CD4-positive, alpha-beta memory T cell (primary cell): ENCODE measurements at regions not wholly inside any gene's neighbourhood (a gene's known extent, or its start where the extent isn't known, plus 50 kb on each side); places are given as distances from the start of the nearest gene placed in this dataset.
A peak's percentile ranks its signal among the peaks of the same experiment; 100 is the strongest.

Experiments used
- CTCF ChIA-PET: fragments of 350-600 bp; sonication (Branson Sonifier 250); formaldehyde crosslinking; loops from one replicate; lab custom pipeline; 2021; ENCODE audit warnings: inconsistent platforms; ENCODE audit not compliant: partially characterized antibody; lab: Charles Lee
- POLR2A ChIA-PET: fragments of 350-600 bp; sonication (Branson Sonifier 250); formaldehyde crosslinking; loops from one replicate; lab custom pipeline; 2021; ENCODE audit not compliant: partially characterized antibody; lab: Charles Lee
- DNase-seq, 5 donors: peaks; one replicate each; pipeline versions ENCODE4 v3.0.0 to v3.0.0-alpha.2; 2020 to 2022; ENCODE audit warnings: mixed read lengths in 1 of 5
- H3K27ac ChIP-seq: one replicate; pipeline ENCODE4 v1.7.0; 2013; ENCODE audit warnings: low read depth, low read length
- H3K27me3 ChIP-seq: 2 replicates; pipeline ENCODE4 v1.7.0; 2013; ENCODE audit warnings: mild to moderate bottlenecking, low read length, moderate library complexity; ENCODE audit not compliant: insufficient read depth
- H3K36me3 ChIP-seq: 2 replicates; pipeline ENCODE4 v1.7.0; 2013; ENCODE audit warnings: mild to moderate bottlenecking, low read length, moderate library complexity; ENCODE audit not compliant: insufficient read depth
- H3K4me1 ChIP-seq: 2 replicates; pipeline ENCODE4 v1.7.0; 2013; ENCODE audit warnings: mild to moderate bottlenecking, low read length, moderate library complexity; ENCODE audit not compliant: insufficient read depth
- H3K4me3 ChIP-seq, 2 donors: one replicate each; pipeline ENCODE4 v1.7.0; 2013; ENCODE audit warnings: low read length in 2 of 2, mild to moderate bottlenecking in 1 of 2
- H3K9me3 ChIP-seq, 2 donors: one replicate each; pipeline ENCODE4 v1.7.0; 2013; ENCODE audit warnings: low read length in 2 of 2, control low read depth in 1 of 2; ENCODE audit not compliant: control insufficient read depth in 1 of 2
- H3K27ac Mint-ChIP-seq, 7 donors: one replicate each; pipeline ENCODE4 v1.8.0; 2020 to 2021; ENCODE audit warnings: mixed read lengths in 7 of 7, mild to moderate bottlenecking in 6 of 7, inconsistent platforms in 3 of 7, moderate library complexity in 3 of 7
- H3K27me3 Mint-ChIP-seq, 2 donors: one replicate each; pipeline ENCODE4 v1.8.0; 2020 to 2021; ENCODE audit warnings: mixed read lengths in 2 of 2
- H3K36me3 Mint-ChIP-seq, 2 donors: one replicate each; pipeline ENCODE4 v1.8.0; 2020 to 2021; ENCODE audit warnings: mixed read lengths in 2 of 2, inconsistent platforms in 1 of 2, mild to moderate bottlenecking in 1 of 2
- H3K4me1 Mint-ChIP-seq, 4 donors: one replicate each; pipeline ENCODE4 v1.8.0; 2020 to 2021; ENCODE audit warnings: mixed read lengths in 4 of 4, mild to moderate bottlenecking in 1 of 4
- H3K4me3 Mint-ChIP-seq, 8 donors: one replicate each; pipeline ENCODE4 v1.8.0; 2020 to 2021; ENCODE audit warnings: mixed read lengths in 8 of 8, mild to moderate bottlenecking in 7 of 8, moderate library complexity in 6 of 8, inconsistent platforms in 3 of 8
- H3K9me3 Mint-ChIP-seq, 8 donors: one replicate each; pipeline ENCODE4 v1.8.0; 2020 to 2021; ENCODE audit warnings: mixed read lengths in 8 of 8, mild to moderate bottlenecking in 5 of 8, inconsistent platforms in 3 of 8, moderate library complexity in 1 of 8
- intact Hi-C: fragments of 100-400 bp; cut with micrococcal nuclease; formaldehyde crosslinking; loops from one replicate; pipeline ENCODE4 v1.15.1; 2023

DNA sequence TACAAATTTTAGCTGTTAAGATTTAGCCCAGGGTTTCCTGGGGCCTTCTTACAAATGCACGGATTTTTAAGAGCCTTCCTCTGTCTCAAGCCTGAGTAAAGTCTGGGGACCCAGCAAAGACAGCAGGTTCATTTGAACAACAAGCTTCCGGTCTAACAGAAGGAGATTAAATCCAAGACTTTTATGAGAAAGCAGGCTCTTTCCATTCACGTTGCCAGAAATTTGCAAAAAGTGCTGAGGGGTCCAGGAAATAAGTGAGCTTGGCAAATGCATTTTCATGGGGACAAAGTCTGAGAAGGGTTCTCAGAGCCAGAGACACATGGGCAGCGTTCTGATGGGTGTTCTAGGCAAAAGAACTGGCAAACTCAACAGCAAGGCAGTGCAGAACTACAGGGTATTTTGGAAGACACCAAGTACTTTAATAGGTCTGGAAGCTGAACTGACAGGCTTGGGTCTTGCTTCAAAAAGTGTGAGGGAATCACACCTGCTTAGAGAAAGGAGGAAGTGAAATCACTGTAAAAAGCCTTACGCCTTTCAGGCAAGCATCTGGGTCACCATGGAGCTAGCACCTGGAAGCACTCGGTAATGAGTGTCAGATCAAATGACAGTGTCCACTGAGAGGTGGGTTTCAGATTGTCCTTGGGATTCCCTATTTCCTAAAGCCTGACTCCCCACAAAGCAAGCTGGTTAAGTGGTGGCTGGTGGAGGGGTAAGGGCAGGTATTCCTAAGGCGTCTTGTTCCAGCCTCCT, 115.8 kb upstream of the ARHGEF3 start:
- H3K27ac ChIP-seq = peak overlapping the region; percentile 78
- H3K4me3 Mint-ChIP-seq = peak overlapping the region; percentile 91 to 96 (median 94)
- peak in 3 of 5 donors; percentile 19 to 38 (median 29) for DNase-seq
- ChIA-PET CTCF (interaction anchor here (0.7 to 7.2 kb wide), 22 partner anchors 8 to 215 kb away, joined by 3 to 95 read pairs (median 4); partner anchors contain the start of gene ARHGEF3), POLR2A (interaction anchor here (0.6 to 6.8 kb wide), 31 partner anchors 9 to 638 kb away, joined by 3 to 193 read pairs (median 7); partner anchors contain the start of genes ARHGEF3, CCDC66 and PDE12)
- no peaks in the 10 kb centered on the region for H3K9me3 Mint-ChIP-seq
- no peaks in the 10 kb centered on the region for H3K36me3 ChIP-seq
- intact Hi-C loops = loop anchor here (2.0 to 5.0 kb wide), 5 partner anchors 17 to 360 kb away; partner anchors contain the start of gene CCDC66
- peaks cover 82% of the 10 kb centered on the region for H3K4me1 ChIP-seq
- peaks cover 69 to 92% (median 75%) of the 10 kb centered on the region in 4 donors for H3K4me1 Mint-ChIP-seq
- H3K27me3 Mint-ChIP-seq = no peaks in the 10 kb centered on the region
- no peaks in the 10 kb centered on the region for H3K27me3 ChIP-seq
- peak overlapping the region; percentile 92 to 98 (median 94) for H3K27ac Mint-ChIP-seq
- H3K4me3 ChIP-seq = peak overlapping the region; percentile 20 to 54
- no peaks in the 10 kb centered on the region for H3K9me3 ChIP-seq
- H3K36me3 Mint-ChIP-seq = peaks cover 0 to 10% of the 10 kb centered on the region in 2 donors

DNA sequence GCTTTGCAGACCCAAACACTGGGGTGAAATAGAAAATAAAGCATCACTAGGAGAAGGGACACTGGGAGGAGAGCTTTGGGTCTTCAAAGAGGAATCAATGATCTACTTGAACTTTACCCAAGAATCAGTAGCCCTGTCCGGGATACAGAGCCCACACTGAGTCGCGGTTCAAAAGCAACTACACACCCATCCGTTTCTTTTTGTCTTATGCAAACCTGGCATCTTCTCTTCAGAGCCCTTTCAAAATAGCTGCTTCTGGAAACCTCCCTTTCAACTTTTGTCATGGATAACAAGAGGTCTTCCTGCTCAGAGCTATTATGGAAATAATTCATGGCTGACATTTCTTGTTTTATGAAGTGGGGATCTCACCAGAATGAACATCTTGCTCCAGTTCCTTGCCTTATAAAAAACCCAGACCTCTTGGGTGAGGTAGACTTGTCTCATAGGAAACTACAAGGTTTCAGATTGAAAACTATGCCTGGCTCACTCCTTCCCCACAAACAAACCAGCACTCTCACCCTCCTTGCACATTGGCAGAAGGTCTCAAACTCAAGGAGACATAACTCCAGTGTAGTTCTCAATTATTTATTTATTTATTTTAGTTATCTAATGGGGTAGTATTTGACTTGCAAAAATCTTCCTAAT, 115.1 kb upstream of the ARHGEF3 start:
- intact Hi-C loops = loop anchor here (1.0 to 5.0 kb wide), 9 partner anchors 7 to 360 kb away; partner anchors contain the start of genes ARHGEF3 and CCDC66
- POLR2A ChIA-PET = interaction anchor here (1.0 to 6.8 kb wide), 37 partner anchors 10 to 639 kb away, joined by 3 to 193 read pairs (median 5); partner anchors contain the start of genes ARHGEF3, CCDC66, PDE12 and TASOR
- CTCF ChIA-PET = interaction anchor here (0.7 to 7.2 kb wide), 25 partner anchors 9 to 234 kb away, joined by 3 to 95 read pairs (median 5); partner anchors contain the start of genes ARHGEF3 and TASOR
- H3K4me1 ChIP-seq = peaks cover 79% of the 10 kb centered on the region
- peaks cover 0 to 10% of the 10 kb centered on the region in 2 donors for H3K36me3 Mint-ChIP-seq
- H3K27ac ChIP-seq = peak overlapping the region; percentile 78
- DNase-seq = peak in 1 of 5 donors; percentile 20
- peak overlapping the region; percentile 90 to 92 for H3K4me3 ChIP-seq
- peak overlapping the region; percentile 92 to 98 (median 94) for H3K27ac Mint-ChIP-seq
- H3K4me3 Mint-ChIP-seq = peak overlapping the region; percentile 91 to 96 (median 94)
- H3K36me3 ChIP-seq = no peaks in the 10 kb centered on the region
- no peaks in the 10 kb centered on the region for H3K27me3 ChIP-seq
- H3K27me3 Mint-ChIP-seq = no peaks in the 10 kb centered on the region
- H3K9me3 ChIP-seq = no peaks in the 10 kb centered on the region
- H3K9me3 Mint-ChIP-seq = no peaks in the 10 kb centered on the region
- peaks cover 66 to 92% (median 75%) of the 10 kb centered on the region in 4 donors for H3K4me1 Mint-ChIP-seq

DNA sequence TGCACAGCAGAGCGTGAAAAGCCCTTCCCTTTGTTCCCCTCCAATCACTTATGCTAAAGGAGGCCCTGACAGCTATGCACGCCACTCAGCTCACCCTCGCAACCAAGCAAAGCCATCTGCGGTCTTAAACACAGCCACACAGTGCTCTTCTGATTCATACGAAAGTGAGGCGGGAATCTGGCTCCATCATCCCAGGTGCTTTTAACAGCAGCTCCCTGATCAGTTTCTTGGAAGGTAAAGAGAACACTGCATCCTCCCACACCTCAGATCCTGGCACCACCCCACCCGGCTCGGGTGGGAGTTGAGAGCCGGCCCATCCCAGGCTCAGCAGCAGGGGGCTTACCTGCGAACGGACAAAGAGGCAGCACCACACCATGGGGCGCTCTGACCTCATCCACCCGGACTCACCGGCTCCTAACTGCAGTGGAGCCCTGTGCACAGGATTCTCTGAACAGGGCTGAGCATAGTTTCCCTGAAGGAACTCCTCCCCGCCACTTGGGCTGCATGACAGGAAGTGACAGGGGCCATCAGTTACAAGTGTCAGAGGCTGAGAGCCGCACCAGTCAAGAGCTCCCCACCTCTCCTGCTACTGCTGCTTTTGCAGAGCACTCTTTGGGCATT, 114.3 kb upstream of the ARHGEF3 start:
- H3K4me1 ChIP-seq = peaks cover 77% of the 10 kb centered on the region
- no peaks in the 10 kb centered on the region for H3K27me3 ChIP-seq
- intact Hi-C loops = loop anchor here (1.0 to 5.0 kb wide), 9 partner anchors 8 to 359 kb away; partner anchors contain the start of genes ARHGEF3 and CCDC66
- H3K4me1 Mint-ChIP-seq = peaks cover 64 to 92% (median 72%) of the 10 kb centered on the region in 4 donors
- ChIA-PET POLR2A (interaction anchor here (0.7 to 6.8 kb wide), 40 partner anchors 9 to 359 kb away, joined by 3 to 193 read pairs (median 5); partner anchors contain the start of genes ARHGEF3, CCDC66 and TASOR), CTCF (interaction anchor here (0.8 to 7.2 kb wide), 25 partner anchors 10 to 233 kb away, joined by 3 to 95 read pairs (median 4); partner anchors contain the start of genes ARHGEF3 and TASOR)
- H3K27ac Mint-ChIP-seq = peak overlapping the region; percentile 92 to 98 (median 94)
- DNase-seq = peak; percentile 71 to 89 (median 78)
- H3K9me3 ChIP-seq = no peaks in the 10 kb centered on the region
- H3K27me3 Mint-ChIP-seq = no peaks in the 10 kb centered on the region
- H3K36me3 ChIP-seq = no peaks in the 10 kb centered on the region
- H3K36me3 Mint-ChIP-seq = peaks cover under 1 to 10% of the 10 kb centered on the region in 2 donors
- H3K4me3 ChIP-seq = peak overlapping the region; percentile 90 to 92
- H3K27ac ChIP-seq = peak overlapping the region; percentile 78
- H3K4me3 Mint-ChIP-seq = peak overlapping the region; percentile 91 to 96 (median 94)
- no peaks in the 10 kb centered on the region for H3K9me3 Mint-ChIP-seq

DNA sequence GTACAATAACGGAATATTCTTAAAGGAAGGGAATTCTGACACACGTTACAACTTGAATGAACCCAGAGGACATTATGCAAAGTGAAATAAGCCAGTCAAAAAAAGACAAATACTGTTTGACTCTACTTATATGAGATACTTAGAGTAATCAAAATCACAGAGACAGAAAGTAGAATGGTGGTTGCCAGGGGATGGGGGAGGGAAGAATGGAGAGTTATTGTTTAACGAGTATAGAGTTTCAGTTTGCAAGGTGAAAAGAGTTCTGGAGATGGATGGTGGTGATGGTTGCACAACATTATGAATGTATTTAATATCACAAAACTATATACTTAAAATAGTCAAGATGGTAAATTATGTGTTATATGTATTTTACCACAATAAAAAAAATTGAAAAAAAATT, 112.9 kb upstream of the ARHGEF3 start:
- H3K27ac Mint-ChIP-seq = peak overlapping the region; percentile 92 to 98 (median 94)
- peaks cover 10 to 18% of the 10 kb centered on the region in 2 donors for H3K36me3 Mint-ChIP-seq
- no peaks in the 10 kb centered on the region for H3K27me3 ChIP-seq
- H3K36me3 ChIP-seq = no peaks in the 10 kb centered on the region
- peak overlapping the region; percentile 50 to 90 for H3K4me3 ChIP-seq
- ChIA-PET POLR2A (interaction anchor here (1.2 to 6.8 kb wide), 12 partner anchors 12 to 130 kb away, joined by 3 to 193 read pairs (median 28); partner anchors contain the start of gene ARHGEF3), CTCF (interaction anchor here (0.9 to 7.2 kb wide), 15 partner anchors 9 to 160 kb away, joined by 3 to 95 read pairs (median 5); partner anchors contain the start of gene ARHGEF3)
- H3K4me1 ChIP-seq = peaks cover 76% of the 10 kb centered on the region
- H3K9me3 Mint-ChIP-seq = no peaks in the 10 kb centered on the region
- H3K4me1 Mint-ChIP-seq = peaks cover 65 to 99% (median 75%) of the 10 kb centered on the region in 4 donors
- H3K4me3 Mint-ChIP-seq = peak overlapping the region; percentile 91 to 96 (median 94)
- peak in 1 of 5 donors; percentile 25 for DNase-seq
- intact Hi-C loops = loop anchor here (5.0 kb wide), 2 partner anchors 37 to 357 kb away; partner anchors contain the start of gene CCDC66
- H3K27me3 Mint-ChIP-seq = no peaks in the 10 kb centered on the region
- no peaks in the 10 kb centered on the region for H3K9me3 ChIP-seq
- H3K27ac ChIP-seq = peak overlapping the region; percentile 78

DNA sequence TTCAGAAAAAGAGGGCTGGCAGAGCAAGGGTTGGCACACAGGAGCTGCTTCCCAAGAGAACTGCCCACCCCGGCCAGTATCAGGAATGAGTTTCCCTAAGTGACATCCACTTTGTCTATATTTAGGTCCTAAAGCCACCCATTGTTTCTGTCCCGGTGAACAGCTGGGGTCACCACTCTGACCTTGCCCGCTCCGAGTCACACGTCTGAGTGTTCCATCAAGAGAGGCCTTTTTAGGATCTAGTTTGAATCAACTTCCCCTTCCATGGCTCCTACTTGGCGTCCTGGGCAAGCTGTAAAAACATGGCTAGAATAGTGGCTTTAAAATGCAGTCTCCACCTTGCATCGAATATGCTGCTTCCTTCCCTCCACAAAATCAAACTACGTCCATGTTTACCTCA, 109.6 kb upstream of the ARHGEF3 start:
- Histone ChIP-seq H3K27ac (no peak overlapping the region), H3K27me3 (no peaks in the 10 kb centered on the region), H3K9me3 (no peaks in the 10 kb centered on the region), H3K4me1 (peaks cover 53% of the 10 kb centered on the region), H3K4me3 (no peak overlapping the region), H3K36me3 (no peaks in the 10 kb centered on the region)
- ChIA-PET CTCF (interaction anchor here (1.1 kb wide), 1 partner anchor 21 kb away, joined by 3 read pairs; no protein-coding TSS in a partner anchor), POLR2A (no interaction called here)
- Mint-ChIP-seq H3K27me3 (no peaks in the 10 kb centered on the region), H3K27ac (peak overlapping the region in 2 of 7 donors; percentile 18 to 22), H3K4me3 (no peak overlapping the region), H3K9me3 (no peaks in the 10 kb centered on the region), H3K36me3 (peaks cover 20 to 35% of the 10 kb centered on the region in 2 donors), H3K4me1 (peaks cover 56 to 92% (median 68%) of the 10 kb centered on the region in 4 donors)
- DNase-seq = no peak
- intact Hi-C loops = no loop called here

DNA sequence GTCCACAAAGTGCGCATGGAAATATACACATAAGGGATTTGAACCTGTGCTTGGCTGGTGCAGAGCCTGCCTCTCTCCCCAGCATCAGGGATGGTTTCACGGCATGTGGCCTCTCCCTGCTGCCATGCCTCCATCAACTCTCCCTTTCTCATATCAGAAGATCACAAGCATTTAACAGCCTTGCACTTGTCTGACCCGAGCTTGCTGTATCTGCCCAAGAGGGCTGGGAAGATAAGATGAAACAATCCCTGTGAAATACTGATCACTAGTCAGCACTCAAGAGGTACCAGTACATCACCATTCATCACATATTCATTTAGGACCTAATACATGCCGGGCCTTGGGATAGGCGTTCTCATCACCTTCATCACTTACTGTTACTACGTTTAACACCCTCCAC, 107.6 kb upstream of the ARHGEF3 start:
- H3K9me3 Mint-ChIP-seq = no peaks in the 10 kb centered on the region
- ChIA-PET POLR2A (no interaction called here), CTCF (no interaction called here)
- DNase-seq = no peak
- H3K4me1 Mint-ChIP-seq = peaks cover 57 to 86% (median 70%) of the 10 kb centered on the region in 4 donors
- Histone ChIP-seq H3K36me3 (no peaks in the 10 kb centered on the region), H3K27ac (no peak overlapping the region), H3K9me3 (no peaks in the 10 kb centered on the region), H3K27me3 (no peaks in the 10 kb centered on the region), H3K4me3 (no peak overlapping the region), H3K4me1 (peaks cover 60% of the 10 kb centered on the region)
- H3K27me3 Mint-ChIP-seq = no peaks in the 10 kb centered on the region
- intact Hi-C loops = no loop called here
- peak overlapping the region in 2 of 7 donors; percentile 15 to 74 for H3K27ac Mint-ChIP-seq
- H3K4me3 Mint-ChIP-seq = peak overlapping the region in 2 of 8 donors; percentile 1 to 26
- peaks cover 24 to 30% of the 10 kb centered on the region in 2 donors for H3K36me3 Mint-ChIP-seq
